ENCODE measurements at regions not wholly inside any gene's neighbourhood (a gene's known extent, or its start where the extent isn't known, plus 50 kb on each side); places are given as distances from the start of the nearest gene placed in this dataset.

DNA sequence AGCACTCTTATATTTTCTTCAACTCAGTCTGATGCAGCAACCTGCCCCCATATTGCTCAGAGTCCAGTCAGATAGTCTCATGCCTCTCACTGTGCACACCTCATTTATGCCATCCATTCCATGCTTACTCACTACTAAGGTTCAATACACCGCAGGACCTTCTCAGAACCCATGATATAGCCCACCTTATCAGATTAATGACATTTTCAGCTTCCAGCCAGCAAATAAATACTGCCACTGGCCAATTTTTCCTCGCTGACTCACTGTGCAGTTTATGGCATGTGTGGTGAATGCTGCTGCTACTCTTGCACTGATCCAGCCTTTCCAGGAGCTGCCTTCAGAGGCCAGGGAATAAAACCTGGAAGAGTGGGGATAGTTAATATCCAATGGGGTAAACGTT is 380.6 kb upstream of the SPOCK3 start:
- TF ChIP-seq, protein P1, sequence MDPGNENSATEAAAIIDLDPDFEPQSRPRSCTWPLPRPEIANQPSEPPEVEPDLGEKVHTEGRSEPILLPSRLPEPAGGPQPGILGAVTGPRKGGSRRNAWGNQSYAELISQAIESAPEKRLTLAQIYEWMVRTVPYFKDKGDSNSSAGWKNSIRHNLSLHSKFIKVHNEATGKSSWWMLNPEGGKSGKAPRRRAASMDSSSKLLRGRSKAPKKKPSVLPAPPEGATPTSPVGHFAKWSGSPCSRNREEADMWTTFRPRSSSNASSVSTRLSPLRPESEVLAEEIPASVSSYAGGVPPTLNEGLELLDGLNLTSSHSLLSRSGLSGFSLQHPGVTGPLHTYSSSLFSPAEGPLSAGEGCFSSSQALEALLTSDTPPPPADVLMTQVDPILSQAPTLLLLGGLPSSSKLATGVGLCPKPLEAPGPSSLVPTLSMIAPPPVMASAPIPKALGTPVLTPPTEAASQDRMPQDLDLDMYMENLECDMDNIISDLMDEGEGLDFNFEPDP (CRISPR knock-in tag; conservative IDR thresholded peaks at IDR 0.05) = no peak
- TF ChIP-seq, protein P2, sequence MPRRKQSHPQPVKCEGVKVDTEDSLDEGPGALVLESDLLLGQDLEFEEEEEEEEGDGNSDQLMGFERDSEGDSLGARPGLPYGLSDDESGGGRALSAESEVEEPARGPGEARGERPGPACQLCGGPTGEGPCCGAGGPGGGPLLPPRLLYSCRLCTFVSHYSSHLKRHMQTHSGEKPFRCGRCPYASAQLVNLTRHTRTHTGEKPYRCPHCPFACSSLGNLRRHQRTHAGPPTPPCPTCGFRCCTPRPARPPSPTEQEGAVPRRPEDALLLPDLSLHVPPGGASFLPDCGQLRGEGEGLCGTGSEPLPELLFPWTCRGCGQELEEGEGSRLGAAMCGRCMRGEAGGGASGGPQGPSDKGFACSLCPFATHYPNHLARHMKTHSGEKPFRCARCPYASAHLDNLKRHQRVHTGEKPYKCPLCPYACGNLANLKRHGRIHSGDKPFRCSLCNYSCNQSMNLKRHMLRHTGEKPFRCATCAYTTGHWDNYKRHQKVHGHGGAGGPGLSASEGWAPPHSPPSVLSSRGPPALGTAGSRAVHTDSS (CRISPR knock-in tag; conservative IDR thresholded peaks at IDR 0.05) = no peak
- TF ChIP-seq, protein P3, sequence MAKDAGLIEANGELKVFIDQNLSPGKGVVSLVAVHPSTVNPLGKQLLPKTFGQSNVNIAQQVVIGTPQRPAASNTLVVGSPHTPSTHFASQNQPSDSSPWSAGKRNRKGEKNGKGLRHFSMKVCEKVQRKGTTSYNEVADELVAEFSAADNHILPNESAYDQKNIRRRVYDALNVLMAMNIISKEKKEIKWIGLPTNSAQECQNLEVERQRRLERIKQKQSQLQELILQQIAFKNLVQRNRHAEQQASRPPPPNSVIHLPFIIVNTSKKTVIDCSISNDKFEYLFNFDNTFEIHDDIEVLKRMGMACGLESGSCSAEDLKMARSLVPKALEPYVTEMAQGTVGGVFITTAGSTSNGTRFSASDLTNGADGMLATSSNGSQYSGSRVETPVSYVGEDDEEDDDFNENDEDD (CRISPR knock-in tag; IDR thresholded peaks at IDR 0.05; ENCODE audit: borderline replicate concordance) = no peak
- TF ChIP-seq ZNF547 (CRISPR knock-in tag; IDR thresholded peaks at IDR 0.05) (no peak), SOX5 (CRISPR knock-in tag; IDR thresholded peaks at IDR 0.05; ENCODE audit: borderline replicate concordance) (no peak), ZZZ3 (CRISPR knock-in tag; IDR thresholded peaks at IDR 0.05; ENCODE audit: borderline replicate concordance) (no peak), MXI1 (IDR thresholded peaks at IDR 0.05; ENCODE audit: borderline replicate concordance, low read depth, low read length) (no peak), CC2D1A (CRISPR knock-in tag; IDR thresholded peaks at IDR 0.05) (no peak)
- TF ChIP-seq, protein P4, sequence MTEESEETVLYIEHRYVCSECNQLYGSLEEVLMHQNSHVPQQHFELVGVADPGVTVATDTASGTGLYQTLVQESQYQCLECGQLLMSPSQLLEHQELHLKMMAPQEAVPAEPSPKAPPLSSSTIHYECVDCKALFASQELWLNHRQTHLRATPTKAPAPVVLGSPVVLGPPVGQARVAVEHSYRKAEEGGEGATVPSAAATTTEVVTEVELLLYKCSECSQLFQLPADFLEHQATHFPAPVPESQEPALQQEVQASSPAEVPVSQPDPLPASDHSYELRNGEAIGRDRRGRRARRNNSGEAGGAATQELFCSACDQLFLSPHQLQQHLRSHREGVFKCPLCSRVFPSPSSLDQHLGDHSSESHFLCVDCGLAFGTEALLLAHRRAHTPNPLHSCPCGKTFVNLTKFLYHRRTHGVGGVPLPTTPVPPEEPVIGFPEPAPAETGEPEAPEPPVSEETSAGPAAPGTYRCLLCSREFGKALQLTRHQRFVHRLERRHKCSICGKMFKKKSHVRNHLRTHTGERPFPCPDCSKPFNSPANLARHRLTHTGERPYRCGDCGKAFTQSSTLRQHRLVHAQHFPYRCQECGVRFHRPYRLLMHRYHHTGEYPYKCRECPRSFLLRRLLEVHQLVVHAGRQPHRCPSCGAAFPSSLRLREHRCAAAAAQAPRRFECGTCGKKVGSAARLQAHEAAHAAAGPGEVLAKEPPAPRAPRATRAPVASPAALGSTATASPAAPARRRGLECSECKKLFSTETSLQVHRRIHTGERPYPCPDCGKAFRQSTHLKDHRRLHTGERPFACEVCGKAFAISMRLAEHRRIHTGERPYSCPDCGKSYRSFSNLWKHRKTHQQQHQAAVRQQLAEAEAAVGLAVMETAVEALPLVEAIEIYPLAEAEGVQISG (CRISPR knock-in tag; IDR thresholded peaks at IDR 0.05) = no peak
- TF ChIP-seq, protein P5, sequence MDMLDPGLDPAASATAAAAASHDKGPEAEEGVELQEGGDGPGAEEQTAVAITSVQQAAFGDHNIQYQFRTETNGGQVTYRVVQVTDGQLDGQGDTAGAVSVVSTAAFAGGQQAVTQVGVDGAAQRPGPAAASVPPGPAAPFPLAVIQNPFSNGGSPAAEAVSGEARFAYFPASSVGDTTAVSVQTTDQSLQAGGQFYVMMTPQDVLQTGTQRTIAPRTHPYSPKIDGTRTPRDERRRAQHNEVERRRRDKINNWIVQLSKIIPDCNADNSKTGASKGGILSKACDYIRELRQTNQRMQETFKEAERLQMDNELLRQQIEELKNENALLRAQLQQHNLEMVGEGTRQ (IDR thresholded peaks at IDR 0.05; ENCODE audit: low read depth, low read length) = no peak
- TF ChIP-seq, protein P5 (CRISPR knock-in tag; IDR thresholded peaks at IDR 0.05; ENCODE audit: borderline replicate concordance) = no peak

Measured in HepG2 (cell line).